GM13977 (cell line): ENCODE measurements at regions not wholly inside any gene's neighbourhood (a gene's known extent, or its start where the extent isn't known, plus 50 kb on each side); places are given as distances from the start of the nearest gene placed in this dataset.

Source experiments
- DNase-seq: peaks from one replicate; pipeline ENCODE4 v3.0.0; 2012; ENCODE audit warnings: low spot score
- in situ Hi-C: fragments of 300-500 bp; cut with MboI; formaldehyde crosslinking; loops from one replicate; pipeline ENCODE4 v1.12.0; 2022; ENCODE audit warnings: low sequenced_read_pairs, low pct_unique_long_range_greater_than_20kb, mixed read lengths, inconsistent platforms; ENCODE audit not compliant: unreplicated experiment
- TF ChIP-seq, protein P1 (sequence below): IDR thresholded peaks from 2 replicates; pipeline ENCODE4 v1.5.1; 2012; ENCODE audit warnings: mild to moderate bottlenecking, control low read depth; ENCODE audit not compliant: insufficient read depth; ENCODE audit errors: extremely low read depth, missing control alignments

- DNase-seq: no peak
- TF ChIP-seq, protein P1, sequence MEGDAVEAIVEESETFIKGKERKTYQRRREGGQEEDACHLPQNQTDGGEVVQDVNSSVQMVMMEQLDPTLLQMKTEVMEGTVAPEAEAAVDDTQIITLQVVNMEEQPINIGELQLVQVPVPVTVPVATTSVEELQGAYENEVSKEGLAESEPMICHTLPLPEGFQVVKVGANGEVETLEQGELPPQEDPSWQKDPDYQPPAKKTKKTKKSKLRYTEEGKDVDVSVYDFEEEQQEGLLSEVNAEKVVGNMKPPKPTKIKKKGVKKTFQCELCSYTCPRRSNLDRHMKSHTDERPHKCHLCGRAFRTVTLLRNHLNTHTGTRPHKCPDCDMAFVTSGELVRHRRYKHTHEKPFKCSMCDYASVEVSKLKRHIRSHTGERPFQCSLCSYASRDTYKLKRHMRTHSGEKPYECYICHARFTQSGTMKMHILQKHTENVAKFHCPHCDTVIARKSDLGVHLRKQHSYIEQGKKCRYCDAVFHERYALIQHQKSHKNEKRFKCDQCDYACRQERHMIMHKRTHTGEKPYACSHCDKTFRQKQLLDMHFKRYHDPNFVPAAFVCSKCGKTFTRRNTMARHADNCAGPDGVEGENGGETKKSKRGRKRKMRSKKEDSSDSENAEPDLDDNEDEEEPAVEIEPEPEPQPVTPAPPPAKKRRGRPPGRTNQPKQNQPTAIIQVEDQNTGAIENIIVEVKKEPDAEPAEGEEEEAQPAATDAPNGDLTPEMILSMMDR: no peak
Measured at GRCh38 chr1:208885060-208885459, 640.9 kb upstream of the PLXNA2 start.

GRCh38 chr1:208885650-208886049 is 641.5 kb upstream of the PLXNA2 start:
- TF ChIP-seq, protein P1: no peak
- no peak for DNase-seq
- in situ Hi-C loops: no loop called here

More at GRCh38 chr1:208885060-208885459, 640.9 kb upstream of the PLXNA2 start:
- in situ Hi-C loops: no loop called here

- in situ Hi-C loops: no loop called here
- TF ChIP-seq, protein P1: no peak
Measured at GRCh38 chr1:208888376-208888775, 644.2 kb upstream of the PLXNA2 start.

GRCh38 chr1:208892147-208892546 is 648.0 kb upstream of the PLXNA2 start:
- TF ChIP-seq, protein P1: no peak
- in situ Hi-C loops: no loop called here
- DNase-seq: no peak

More at GRCh38 chr1:208888376-208888775, 644.2 kb upstream of the PLXNA2 start:
- no peak for DNase-seq

- in situ Hi-C loops: no loop called here
- DNase-seq: no peak
- TF ChIP-seq, protein P1: no peak
Measured at GRCh38 chr1:208893251-208893650, 649.1 kb upstream of the PLXNA2 start.

GRCh38 chr1:208895181-208895580 is 651.0 kb upstream of the PLXNA2 start:
- DNase-seq: no peak
- in situ Hi-C loops: no loop called here
- TF ChIP-seq, protein P1: no peak

- in situ Hi-C loops: no loop called here
- TF ChIP-seq, protein P1: no peak
- no peak for DNase-seq
Measured at GRCh38 chr1:208895820-208896219, 651.6 kb upstream of the PLXNA2 start.
